ENCODE measurements at regions not wholly inside any gene's neighbourhood (a gene's known extent, or its start where the extent isn't known, plus 50 kb on each side); places are given as distances from the start of the nearest gene placed in this dataset.
A peak's percentile ranks its signal among the peaks of the same experiment; 100 is the strongest.
"Not testable (repeated sequence)": the region's sequence is repeated elsewhere in the genome, so short reads cannot be mapped to it uniquely, and the experiment has no call there.

- DNase-seq (ENCODE audit: low read depth); in situ Hi-C loops (cut with HindIII; ENCODE audit: low sequenced_read_pairs); H3K4me3 ChIP-seq (ENCODE audit: low read depth, low read length): not testable (repeated sequence)
These were observed 683.1 kb upstream of the DEFB115 start for GRCh38 chr20:30574337-30574736.

DNA sequence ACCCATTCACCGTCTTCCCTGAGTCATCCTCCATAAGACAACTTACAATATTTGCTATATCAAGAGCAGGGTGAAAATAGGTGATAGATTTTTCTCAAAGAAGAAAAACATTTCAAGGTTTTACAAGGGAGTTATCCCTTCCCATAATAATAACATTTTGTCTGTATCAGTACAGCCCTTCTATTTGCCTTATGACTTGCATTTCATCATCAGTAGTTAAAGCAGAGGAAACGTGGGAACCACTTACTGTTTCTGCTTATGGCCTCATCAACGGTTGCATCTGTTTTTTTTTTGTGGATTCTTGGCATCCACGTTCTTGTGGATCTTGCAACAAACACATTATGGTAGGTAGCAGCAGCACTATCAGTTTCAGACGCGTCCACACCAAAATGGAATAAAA is 678.4 kb upstream of the DEFB115 start:
- DNase-seq (ENCODE audit: low read depth); in situ Hi-C loops (cut with HindIII; ENCODE audit: low sequenced_read_pairs); H3K4me3 ChIP-seq (ENCODE audit: low read depth, low read length): not testable (repeated sequence)

GRCh38 chr20:30579824-30580438 is 677.5 kb upstream of the DEFB115 start:
- DNase-seq (ENCODE audit: low read depth), result peak; percentile 3
- peak overlapping the region; percentile 25 for H3K4me3 ChIP-seq (ENCODE audit: low read depth, low read length)
- in situ Hi-C loops (cut with HindIII; ENCODE audit: low sequenced_read_pairs), result not testable (repeated sequence)

DNA sequence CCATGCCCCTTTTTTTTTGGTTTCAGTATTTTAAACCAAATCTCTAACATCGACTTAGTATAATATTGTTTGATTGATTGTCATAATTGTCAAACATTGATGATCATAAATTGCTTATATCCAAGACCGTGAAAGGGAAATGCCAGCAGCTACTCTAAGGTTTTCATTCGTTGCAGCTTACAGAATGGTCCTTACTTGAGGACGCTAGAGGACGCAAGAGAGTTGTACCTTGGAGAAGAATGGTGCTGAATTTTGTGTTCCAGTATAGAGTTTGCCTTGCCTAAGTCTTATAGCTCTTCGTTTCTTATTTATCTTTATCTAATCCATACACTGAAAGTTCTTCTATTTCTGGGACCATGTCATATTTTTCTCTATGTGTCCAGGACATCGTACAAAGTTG is 675.6 kb upstream of the DEFB115 start:
- H3K4me3 ChIP-seq (ENCODE audit: low read depth, low read length); DNase-seq (ENCODE audit: low read depth); in situ Hi-C loops (cut with HindIII; ENCODE audit: low sequenced_read_pairs): not testable (repeated sequence)

DNA sequence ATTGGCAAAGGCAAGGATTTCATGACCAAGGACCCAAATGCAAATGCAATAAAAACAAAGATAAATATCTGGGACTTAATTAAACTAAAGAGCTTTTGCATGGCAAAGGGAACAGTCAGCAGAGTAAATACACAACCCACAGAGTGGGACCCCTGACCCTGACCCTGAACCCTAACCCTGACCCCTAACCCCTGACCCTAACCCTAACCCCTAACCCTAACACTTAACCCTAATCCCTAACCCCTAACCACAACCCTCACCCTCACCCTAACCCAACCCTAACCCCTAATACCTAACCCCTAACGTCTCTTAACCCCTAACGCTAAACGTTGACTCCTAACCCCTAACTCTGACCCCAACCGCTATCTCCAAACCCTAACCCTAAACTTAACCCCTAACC is 673.1 kb upstream of the DEFB115 start:
- in situ Hi-C loops (cut with HindIII; ENCODE audit: low sequenced_read_pairs); H3K4me3 ChIP-seq (ENCODE audit: low read depth, low read length); DNase-seq (ENCODE audit: low read depth): not testable (repeated sequence)

DNA sequence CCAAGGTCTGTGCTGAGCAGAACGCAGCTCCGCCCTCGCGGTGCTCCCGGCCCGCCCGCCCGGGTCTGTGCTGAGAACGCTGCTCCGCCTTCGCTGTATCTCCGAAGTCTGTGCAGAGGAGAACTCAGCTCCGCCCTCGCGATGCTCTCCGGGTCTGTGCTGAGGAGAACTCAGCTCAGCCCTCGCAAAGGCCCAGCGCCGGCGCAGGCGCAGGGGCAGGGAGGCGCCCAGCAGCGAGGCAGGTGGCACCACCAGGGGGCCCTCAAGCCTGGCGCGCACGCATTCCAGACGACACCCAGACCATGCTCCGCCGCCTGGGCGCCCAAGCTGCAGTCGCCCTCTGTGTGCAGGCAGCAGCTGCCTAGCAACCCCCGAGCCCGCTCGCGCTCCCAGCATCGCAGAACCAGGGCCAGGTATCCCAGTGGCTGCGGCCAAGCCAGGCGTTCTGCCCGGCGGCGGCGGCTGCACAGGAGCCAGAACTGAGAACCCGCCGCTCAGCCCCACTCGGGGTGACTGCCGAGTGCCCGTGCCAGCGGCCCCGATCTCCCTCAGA is 672.1 kb upstream of the DEFB115 start:
- in situ Hi-C loops (cut with HindIII; ENCODE audit: low sequenced_read_pairs); DNase-seq (ENCODE audit: low read depth); H3K4me3 ChIP-seq (ENCODE audit: low read depth, low read length): not testable (repeated sequence)

DNA sequence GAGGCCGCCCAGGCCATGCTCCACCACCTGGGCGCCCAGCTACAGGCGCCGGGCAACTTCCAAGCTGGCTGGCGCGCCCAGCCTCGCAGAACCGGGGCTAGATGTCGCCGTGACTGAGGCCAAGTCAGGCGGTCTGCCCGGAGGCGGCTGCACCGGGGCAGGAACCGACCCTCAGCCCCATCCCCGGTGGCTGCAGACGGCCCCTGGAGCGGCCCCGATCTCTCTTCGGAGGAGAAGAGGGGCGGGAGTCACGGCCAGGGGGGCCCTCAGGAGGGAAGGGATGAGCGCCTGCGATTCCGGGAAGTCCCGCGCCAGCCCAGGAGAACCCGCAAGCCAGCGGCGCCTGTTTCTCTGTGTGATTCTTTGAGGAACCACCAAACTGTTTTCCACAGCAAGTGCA is 671.3 kb upstream of the DEFB115 start:
- in situ Hi-C loops (cut with HindIII; ENCODE audit: low sequenced_read_pairs); H3K4me3 ChIP-seq (ENCODE audit: low read depth, low read length); DNase-seq (ENCODE audit: low read depth): not testable (repeated sequence)

GRCh38 chr20:30593572-30593971 is 663.9 kb upstream of the DEFB115 start:
- no peak for TF ChIP-seq CTCF (IDR thresholded peaks at IDR 0.05; ENCODE audit: low read depth, low read length, missing control alignments)
- DNase-seq (ENCODE audit: low read depth), result no peak
- no peak overlapping the region for H3K4me3 ChIP-seq (ENCODE audit: low read depth, low read length)
- in situ Hi-C loops (cut with HindIII; ENCODE audit: low sequenced_read_pairs), result no loop called here

- no peak for DNase-seq (ENCODE audit: low read depth)
- TF ChIP-seq CTCF (IDR thresholded peaks at IDR 0.05; ENCODE audit: low read depth, low read length, missing control alignments), result no peak
- in situ Hi-C loops (cut with HindIII; ENCODE audit: low sequenced_read_pairs), result no loop called here
- H3K4me3 ChIP-seq (ENCODE audit: low read depth, low read length), result no peak overlapping the region
These were observed 663.4 kb upstream of the DEFB115 start for GRCh38 chr20:30594112-30594511.

DNA sequence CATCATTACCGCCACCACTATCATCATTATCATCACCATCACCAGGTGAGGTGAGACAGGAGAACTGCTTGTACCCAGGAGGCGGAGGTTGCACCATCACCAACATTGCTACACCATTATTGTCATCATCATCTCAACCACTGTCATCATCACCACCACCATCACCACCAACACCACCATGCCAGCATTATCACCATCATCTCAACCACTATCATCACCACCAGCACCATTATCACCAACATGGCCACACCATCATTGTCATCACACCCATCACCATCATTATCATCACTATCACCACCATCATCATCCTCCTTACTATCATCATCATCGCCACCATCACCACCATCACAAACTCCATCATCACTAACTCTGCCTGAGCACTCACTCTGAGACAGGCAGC is 661.8 kb upstream of the DEFB115 start:
- in situ Hi-C loops (cut with HindIII; ENCODE audit: low sequenced_read_pairs), result no loop called here
- H3K4me3 ChIP-seq (ENCODE audit: low read depth, low read length), result no peak overlapping the region
- no peak for DNase-seq (ENCODE audit: low read depth)
- no peak for TF ChIP-seq CTCF (IDR thresholded peaks at IDR 0.05; ENCODE audit: low read depth, low read length, missing control alignments)

- in situ Hi-C loops (cut with HindIII; ENCODE audit: low sequenced_read_pairs); DNase-seq (ENCODE audit: low read depth); H3K4me3 ChIP-seq (ENCODE audit: low read depth, low read length): not testable (repeated sequence)
These were observed 660.0 kb upstream of the DEFB115 start for GRCh38 chr20:30597429-30597828.
